ENCODE measurements at regions not wholly inside any gene's neighbourhood (a gene's known extent, or its start where the extent isn't known, plus 50 kb on each side); places are given as distances from the start of the nearest gene placed in this dataset.

DNA sequence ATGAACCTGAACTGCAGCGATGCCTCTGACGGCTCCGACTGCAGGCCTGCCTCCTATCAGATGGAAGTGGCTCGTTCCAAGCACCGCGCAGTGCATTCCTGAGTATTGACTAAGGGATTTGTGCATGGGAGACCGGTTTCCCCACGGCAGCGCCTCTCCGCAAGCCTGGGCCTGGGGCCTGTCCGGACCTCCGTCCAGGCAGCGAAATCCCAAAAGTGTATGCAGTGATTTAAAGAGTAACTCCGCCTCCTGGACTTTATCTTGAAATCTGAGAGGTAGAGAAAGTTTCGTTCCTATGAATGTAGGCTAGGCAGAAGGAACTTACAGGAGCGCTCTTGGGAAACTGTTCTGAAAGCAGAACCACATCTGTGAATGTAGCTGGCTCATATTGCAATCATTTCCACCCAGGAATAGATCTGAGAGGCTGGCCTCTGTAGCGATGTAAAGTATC, 106.2 kb upstream of the CELF2 start:
- H3K27ac ChIP-seq (ENCODE audit: insufficient read depth, low read depth, low read length) = no peak overlapping the region
- POLR2A ChIA-PET = no interaction called here
- H4K20me1 ChIP-seq (replicated peaks; ENCODE audit: control insufficient read depth, extremely low read depth, insufficient read depth, low read length) = no peaks in the 10 kb centered on the region
- H3K4me2 ChIP-seq (ENCODE audit: insufficient read depth, low read length) = no peak overlapping the region
- H3K9me3 ChIP-seq (replicated peaks; ENCODE audit: control insufficient read depth, insufficient read depth, low read length) = no peaks in the 10 kb centered on the region
- H3K9ac ChIP-seq (replicated peaks; ENCODE audit: extremely low read depth, insufficient read depth, low read length) = no peak overlapping the region
- no peaks in the 10 kb centered on the region for H3K79me2 ChIP-seq (ENCODE audit: control insufficient read depth, insufficient read depth, low read length)
- intact Hi-C loops (cut with micrococcal nuclease) (no loop called here), dilution Hi-C loops (cut with MboI; ENCODE audit: extremely low pct_ligation_motif_present, low sequenced_read_pairs) (no loop called here)
- CTCF ChIA-PET = no interaction called here
- H3K36me3 ChIP-seq (ENCODE audit: control insufficient read depth in 2 of 2, extremely low read depth in 1 of 2, insufficient read depth in 2 of 2, low read length in 2 of 2) = no peaks in the 10 kb centered on the region
- no peaks in the 10 kb centered on the region for H3K4me1 ChIP-seq (ENCODE audit: control insufficient read depth, extremely low read depth, insufficient read depth, low read length)
- no TSS peak for BruUV-seq (replicated peaks)
- no peak overlapping the region for H3K4me3 ChIP-seq (replicated peaks in 1 of 3; ENCODE audit: insufficient read depth in 1 of 3, low read depth in 1 of 3, low read length in 3 of 3)
- H2AFZ ChIP-seq (ENCODE audit: low read depth, low read length) = no peak overlapping the region
- H3K9me1 ChIP-seq (replicated peaks; ENCODE audit: control insufficient read depth, extremely low read depth, insufficient read depth, low read length) = no peaks in the 10 kb centered on the region
- TF ChIP-seq FOS (IDR thresholded peaks at IDR 0.05; ENCODE audit: borderline replicate concordance, insufficient read depth, low read length) = no peak
- H3K27me3 ChIP-seq (ENCODE audit: control insufficient read depth in 2 of 2, insufficient read depth in 2 of 2, low read length in 2 of 2) = no peaks in the 10 kb centered on the region
- FAIRE-seq (peak; percentile 33), DNase-seq (ENCODE audit: low read depth, low spot score) (peak; percentile 40)

DNA sequence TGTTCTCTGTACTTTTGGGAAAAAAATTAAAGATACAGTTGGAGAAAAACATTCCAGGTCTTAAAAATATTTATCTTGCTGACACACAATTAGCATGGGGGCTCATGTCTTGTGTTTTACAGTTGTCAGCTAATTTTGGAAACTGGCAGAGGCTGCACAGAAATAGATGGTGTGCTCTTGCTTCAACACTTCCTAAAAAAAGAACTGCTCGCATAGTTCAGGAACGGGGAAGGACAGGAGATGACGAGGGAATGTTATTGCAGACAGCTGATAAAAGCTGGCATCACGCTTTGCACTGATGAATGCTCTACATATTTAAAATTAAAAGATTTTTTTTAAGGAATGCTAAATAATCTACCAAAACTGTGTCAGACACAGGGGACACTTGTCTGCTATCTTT, 103.5 kb upstream of the CELF2 start:
- H4K20me1 ChIP-seq (replicated peaks; ENCODE audit: control insufficient read depth, extremely low read depth, insufficient read depth, low read length) = no peaks in the 10 kb centered on the region
- CTCF ChIA-PET = no interaction called here
- H3K79me2 ChIP-seq (ENCODE audit: control insufficient read depth, insufficient read depth, low read length) = no peaks in the 10 kb centered on the region
- no peaks in the 10 kb centered on the region for H3K9me1 ChIP-seq (replicated peaks; ENCODE audit: control insufficient read depth, extremely low read depth, insufficient read depth, low read length)
- DNase-seq (ENCODE audit: low read depth, low spot score) (no peak), FAIRE-seq (no peak)
- no peaks in the 10 kb centered on the region for H3K27me3 ChIP-seq (ENCODE audit: control insufficient read depth in 2 of 2, insufficient read depth in 2 of 2, low read length in 2 of 2)
- H3K27ac ChIP-seq (ENCODE audit: insufficient read depth, low read depth, low read length) = no peak overlapping the region
- H3K9ac ChIP-seq (replicated peaks; ENCODE audit: extremely low read depth, insufficient read depth, low read length) = no peak overlapping the region
- H3K9me3 ChIP-seq (replicated peaks; ENCODE audit: control insufficient read depth, insufficient read depth, low read length) = no peaks in the 10 kb centered on the region
- H3K4me2 ChIP-seq (ENCODE audit: insufficient read depth, low read length) = no peak overlapping the region
- H2AFZ ChIP-seq (ENCODE audit: low read depth, low read length) = no peak overlapping the region
- TF ChIP-seq FOS (IDR thresholded peaks at IDR 0.05; ENCODE audit: borderline replicate concordance, insufficient read depth, low read length) (no peak), GATA2 (IDR thresholded peaks at IDR 0.05; ENCODE audit: insufficient read depth, insufficient read length, low read depth, low read length) (no peak), JUN (IDR thresholded peaks at IDR 0.05; ENCODE audit: borderline replicate concordance, insufficient read depth, insufficient read length, low read depth) (no peak), EZH2 (IDR thresholded peaks at IDR 0.05; ENCODE audit: borderline replicate concordance, low read depth, low read length, severe bottlenecking) (no peak)
- POLR2A ChIA-PET = no interaction called here
- no peaks in the 10 kb centered on the region for H3K4me1 ChIP-seq (ENCODE audit: control insufficient read depth, extremely low read depth, insufficient read depth, low read length)
- dilution Hi-C loops (cut with MboI; ENCODE audit: extremely low pct_ligation_motif_present, low sequenced_read_pairs) (no loop called here), intact Hi-C loops (cut with micrococcal nuclease) (no loop called here)
- no TSS peak for BruUV-seq (replicated peaks)
- H3K36me3 ChIP-seq (ENCODE audit: control insufficient read depth in 2 of 2, extremely low read depth in 1 of 2, insufficient read depth in 2 of 2, low read length in 2 of 2) = no peaks in the 10 kb centered on the region
- no peak overlapping the region for H3K4me3 ChIP-seq (replicated peaks in 1 of 3; ENCODE audit: insufficient read depth in 1 of 3, low read depth in 1 of 3, low read length in 3 of 3)

Data from endothelial cell of umbilical vein (primary cell).